ENCODE measurements at regions not wholly inside any gene's neighbourhood (a gene's known extent, or its start where the extent isn't known, plus 50 kb on each side); places are given as distances from the start of the nearest gene placed in this dataset.

GRCh38 chr7:41501466-41501865 lies 201.4 kb downstream of the INHBA start:
- intact Hi-C loops (cut with micrococcal nuclease), result no loop called here
- BruUV-seq (replicated peaks), result no TSS peak
- H3K4me1 Mint-ChIP-seq (ENCODE audit: insufficient read depth, unreplicated experiment), result peaks cover 8% of the 10 kb centered on the region
- no peak for TF ChIP-seq CTCF (IDR thresholded peaks at IDR 0.05; ENCODE audit: unreplicated experiment)
- no peak for DNase-seq (ENCODE audit: unreplicated experiment)
- no peaks in the 10 kb centered on the region for H3K9me3 Mint-ChIP-seq (ENCODE audit: unreplicated experiment)
- ChIA-PET POLR2A (no interaction called here), CTCF (no interaction called here)
- no peak overlapping the region for H3K27ac Mint-ChIP-seq (ENCODE audit: low read depth, unreplicated experiment)
- H3K4me3 Mint-ChIP-seq (ENCODE audit: unreplicated experiment), result no peak overlapping the region
- no peaks in the 10 kb centered on the region for H3K27me3 Mint-ChIP-seq (ENCODE audit: insufficient read depth, unreplicated experiment)
- H3K36me3 Mint-ChIP-seq (ENCODE audit: insufficient read depth, unreplicated experiment), result no peaks in the 10 kb centered on the region

GRCh38 chr7:41501006-41501405 lies 201.9 kb downstream of the INHBA start:
- no TSS peak for BruUV-seq (replicated peaks)
- Mint-ChIP-seq H3K27me3 (ENCODE audit: insufficient read depth, unreplicated experiment) (no peaks in the 10 kb centered on the region), H3K27ac (ENCODE audit: low read depth, unreplicated experiment) (no peak overlapping the region), H3K9me3 (ENCODE audit: unreplicated experiment) (no peaks in the 10 kb centered on the region), H3K4me1 (ENCODE audit: insufficient read depth, unreplicated experiment) (peaks cover 8% of the 10 kb centered on the region), H3K4me3 (ENCODE audit: unreplicated experiment) (no peak overlapping the region), H3K36me3 (ENCODE audit: insufficient read depth, unreplicated experiment) (no peaks in the 10 kb centered on the region)
- DNase-seq (ENCODE audit: unreplicated experiment), result no peak
- TF ChIP-seq CTCF (IDR thresholded peaks at IDR 0.05; ENCODE audit: unreplicated experiment), result no peak
- intact Hi-C loops (cut with micrococcal nuclease), result no loop called here
- CTCF ChIA-PET, result no interaction called here
- POLR2A ChIA-PET, result no interaction called here

- Mint-ChIP-seq H3K9me3 (ENCODE audit: unreplicated experiment) (no peaks in the 10 kb centered on the region), H3K4me3 (ENCODE audit: unreplicated experiment) (no peak overlapping the region), H3K4me1 (ENCODE audit: insufficient read depth, unreplicated experiment) (no peaks in the 10 kb centered on the region), H3K27me3 (ENCODE audit: insufficient read depth, unreplicated experiment) (no peaks in the 10 kb centered on the region), H3K36me3 (ENCODE audit: insufficient read depth, unreplicated experiment) (no peaks in the 10 kb centered on the region), H3K27ac (ENCODE audit: low read depth, unreplicated experiment) (no peak overlapping the region)
- no TSS peak for BruUV-seq (replicated peaks)
- POLR2A ChIA-PET, result no interaction called here
- CTCF ChIA-PET, result no interaction called here
- no peak for TF ChIP-seq CTCF (IDR thresholded peaks at IDR 0.05; ENCODE audit: unreplicated experiment)
- intact Hi-C loops (cut with micrococcal nuclease), result no loop called here
- DNase-seq (ENCODE audit: unreplicated experiment), result no peak
Observed at GRCh38 chr7:41492603-41493002, 210.3 kb downstream of the INHBA start.

- H3K27me3 Mint-ChIP-seq (ENCODE audit: insufficient read depth, unreplicated experiment), result no peaks in the 10 kb centered on the region
- ChIA-PET POLR2A (no interaction called here), CTCF (no interaction called here)
- H3K4me1 Mint-ChIP-seq (ENCODE audit: insufficient read depth, unreplicated experiment), result no peaks in the 10 kb centered on the region
- H3K4me3 Mint-ChIP-seq (ENCODE audit: unreplicated experiment), result no peak overlapping the region
- no peaks in the 10 kb centered on the region for H3K36me3 Mint-ChIP-seq (ENCODE audit: insufficient read depth, unreplicated experiment)
- BruUV-seq (replicated peaks), result no TSS peak
- no peak for TF ChIP-seq CTCF (IDR thresholded peaks at IDR 0.05; ENCODE audit: unreplicated experiment)
- no peak overlapping the region for H3K27ac Mint-ChIP-seq (ENCODE audit: low read depth, unreplicated experiment)
- no peak for DNase-seq (ENCODE audit: unreplicated experiment)
- intact Hi-C loops (cut with micrococcal nuclease), result no loop called here
- no peaks in the 10 kb centered on the region for H3K9me3 Mint-ChIP-seq (ENCODE audit: unreplicated experiment)
Observed at GRCh38 chr7:41491883-41492471, 210.9 kb downstream of the INHBA start.

All from MCF 10A (cell line).